ENCODE measurements at regions not wholly inside any gene's neighbourhood (a gene's known extent, or its start where the extent isn't known, plus 50 kb on each side); places are given as distances from the start of the nearest gene placed in this dataset.

DNA sequence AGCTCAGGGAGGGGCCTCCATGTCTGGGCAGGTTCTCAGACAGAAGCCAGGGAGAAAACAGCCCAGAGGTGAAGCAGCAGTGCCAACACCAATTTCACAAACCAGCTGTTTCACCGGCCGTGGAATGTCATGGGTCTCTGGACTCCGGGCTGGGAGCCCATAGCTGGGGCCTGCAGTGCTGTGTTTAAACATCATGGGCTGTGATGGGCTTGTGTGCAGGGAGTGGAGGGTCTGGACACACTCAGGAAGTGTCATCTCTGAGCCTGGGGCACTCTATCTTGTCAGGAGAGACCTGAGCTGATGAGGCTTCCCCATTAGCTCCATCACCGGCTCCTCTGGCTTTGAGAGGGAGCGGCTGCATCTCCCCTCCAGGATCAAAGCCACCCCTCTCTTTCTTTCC lies 173.6 kb upstream of the IGSF21 start:
- no peak for DNase-seq

DNA sequence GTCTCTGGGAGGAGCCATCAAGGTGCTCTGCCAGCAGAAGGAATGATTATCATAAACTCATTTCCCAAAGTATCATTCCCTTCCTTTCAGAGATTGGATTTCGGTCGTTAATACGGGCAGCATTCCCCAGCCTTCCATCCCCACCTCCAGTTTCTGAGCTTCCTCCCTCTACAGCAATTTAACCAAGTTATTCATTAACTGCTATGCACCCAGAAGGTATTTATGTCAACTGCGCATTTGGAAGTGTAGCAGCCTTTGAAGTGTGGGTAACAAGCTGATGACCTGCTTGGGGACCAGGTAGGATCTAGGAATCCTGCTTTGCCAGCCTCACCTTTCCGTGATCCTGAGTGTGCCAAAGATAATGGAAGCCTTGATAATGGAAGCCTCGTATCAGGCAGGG lies 172.4 kb upstream of the IGSF21 start:
- no peak for DNase-seq

DNA sequence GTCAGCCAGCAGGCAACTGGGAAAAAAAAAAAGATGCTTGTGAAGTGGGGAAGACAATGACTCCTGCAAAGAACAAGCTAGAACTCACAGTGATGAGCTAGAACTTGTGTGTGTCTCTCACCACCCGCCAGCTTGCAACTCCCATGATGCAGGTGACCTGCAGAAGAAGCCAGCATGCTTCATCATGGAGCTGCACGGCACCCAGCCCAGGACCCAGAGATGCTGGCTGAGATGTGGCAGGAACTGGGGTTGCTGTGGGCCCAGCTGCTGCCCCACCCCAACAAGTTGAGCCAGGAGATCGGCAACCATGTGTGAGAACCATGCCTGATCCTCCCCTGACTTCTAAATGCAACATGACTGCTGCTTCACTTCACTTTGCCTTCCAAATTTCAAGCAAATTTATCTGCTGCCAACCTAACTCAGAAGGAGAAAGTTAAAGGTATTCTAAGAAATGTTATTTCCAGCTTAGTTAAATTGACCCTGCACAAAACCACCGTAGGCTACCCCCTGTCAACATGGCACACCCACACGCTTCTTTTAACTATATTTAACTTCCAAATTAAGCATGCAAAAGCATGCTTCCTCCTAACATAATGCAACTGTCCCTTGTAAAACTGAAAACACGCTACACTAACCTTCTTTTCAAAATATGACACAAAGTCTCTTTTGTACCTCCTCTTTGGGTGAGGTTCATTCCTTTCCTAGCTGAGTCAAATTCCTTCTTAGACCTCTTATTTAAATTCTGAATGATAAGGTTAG lies 166.0 kb upstream of the IGSF21 start:
- DNase-seq: peak; percentile 60

DNA sequence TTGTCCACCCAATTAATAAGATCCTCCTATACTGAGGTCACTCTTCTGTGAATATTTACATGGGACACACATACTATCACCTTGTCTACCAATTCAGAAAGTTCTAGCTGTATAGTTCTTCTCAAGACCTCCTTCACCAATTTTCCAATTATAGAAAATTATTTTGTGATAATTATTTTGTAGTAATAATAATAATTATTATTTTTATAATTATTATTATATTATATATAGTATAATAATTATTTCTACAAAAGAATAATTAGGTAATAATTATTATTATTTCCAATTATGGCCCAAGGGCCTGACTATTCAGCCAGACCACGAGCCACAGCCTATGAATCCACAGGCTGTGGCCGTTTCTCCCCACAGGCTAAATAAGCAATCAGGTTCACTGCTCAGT lies 164.1 kb upstream of the IGSF21 start:
- DNase-seq: no peak

DNA sequence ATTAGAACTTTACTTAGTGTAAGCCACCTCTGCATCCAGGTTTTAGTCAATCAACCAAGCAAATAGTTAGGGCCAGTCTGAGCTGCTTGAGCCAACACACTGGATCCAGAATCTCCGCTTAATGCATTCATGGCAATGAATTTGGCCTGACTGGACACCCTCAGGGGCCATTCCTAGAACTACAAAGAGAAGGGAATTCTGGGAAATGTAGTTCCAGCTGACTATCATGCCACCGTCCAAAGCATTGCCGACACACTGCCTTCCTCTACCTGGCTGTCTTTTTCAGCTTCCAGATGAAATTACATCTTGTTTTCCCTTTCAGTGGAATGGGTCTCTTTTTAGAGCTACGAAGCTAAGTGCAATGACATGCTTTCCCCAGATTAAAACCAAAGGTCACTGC lies 163.0 kb upstream of the IGSF21 start:
- DNase-seq: no peak

DNA sequence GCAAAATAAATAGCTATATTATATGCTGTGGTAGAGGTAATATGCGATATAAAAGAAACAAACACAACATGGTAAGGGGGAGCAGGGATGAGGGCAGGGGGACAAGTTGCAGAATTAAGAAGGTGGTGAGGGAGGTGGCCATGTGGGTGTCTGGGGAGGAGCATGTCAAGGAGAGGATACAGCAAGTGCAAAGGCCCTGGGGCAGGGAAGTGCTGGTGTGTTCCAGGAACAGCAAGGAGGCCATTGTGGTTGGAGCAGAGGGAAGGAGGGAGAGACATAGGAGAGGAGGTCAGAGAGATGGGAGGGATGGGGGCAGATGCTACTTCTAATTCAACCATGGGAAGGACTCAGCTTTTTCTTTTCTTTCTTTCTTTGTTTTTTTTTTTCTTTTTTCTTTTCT lies 161.2 kb upstream of the IGSF21 start:
- no peak for DNase-seq

DNA sequence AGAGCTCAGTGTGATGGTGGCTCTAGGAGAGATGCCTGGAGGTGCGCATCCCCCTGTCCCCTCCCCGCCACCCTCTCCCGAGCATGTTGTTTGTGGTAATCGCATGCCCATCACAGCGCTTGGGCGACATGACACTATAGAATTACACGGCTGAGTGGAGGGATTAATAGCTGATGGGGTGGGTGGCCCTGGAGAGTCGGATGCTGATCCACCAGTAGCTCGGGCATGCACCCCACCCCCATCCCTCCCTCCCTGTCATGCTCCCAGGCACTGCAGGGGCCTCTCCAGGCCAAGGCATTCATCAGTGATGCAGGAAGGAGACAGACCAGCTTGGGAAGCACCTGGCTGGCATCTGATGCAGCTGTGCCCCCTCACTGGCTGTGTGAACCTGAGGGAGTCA lies 159.0 kb upstream of the IGSF21 start:
- no peak for DNase-seq

DNA sequence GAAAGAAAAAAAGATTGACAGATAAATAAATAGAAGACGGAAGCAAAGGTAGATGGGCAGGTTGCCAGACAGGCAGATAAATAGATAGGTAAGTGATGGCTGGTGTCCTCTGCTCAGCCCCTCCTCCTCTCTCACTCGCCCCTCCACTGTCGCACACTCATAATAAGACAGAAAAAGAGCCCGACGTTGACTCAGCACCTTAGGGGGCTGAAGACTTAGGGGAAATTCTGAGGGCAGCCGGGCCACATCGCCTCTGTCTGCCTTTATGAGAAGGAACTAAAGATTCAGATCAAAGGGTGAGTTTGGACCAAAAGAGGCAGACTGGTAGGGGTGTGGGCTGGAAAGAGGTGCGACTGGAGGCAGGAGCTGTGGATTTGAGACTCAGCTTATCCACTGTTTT lies 158.1 kb upstream of the IGSF21 start:
- no peak for DNase-seq

DNA sequence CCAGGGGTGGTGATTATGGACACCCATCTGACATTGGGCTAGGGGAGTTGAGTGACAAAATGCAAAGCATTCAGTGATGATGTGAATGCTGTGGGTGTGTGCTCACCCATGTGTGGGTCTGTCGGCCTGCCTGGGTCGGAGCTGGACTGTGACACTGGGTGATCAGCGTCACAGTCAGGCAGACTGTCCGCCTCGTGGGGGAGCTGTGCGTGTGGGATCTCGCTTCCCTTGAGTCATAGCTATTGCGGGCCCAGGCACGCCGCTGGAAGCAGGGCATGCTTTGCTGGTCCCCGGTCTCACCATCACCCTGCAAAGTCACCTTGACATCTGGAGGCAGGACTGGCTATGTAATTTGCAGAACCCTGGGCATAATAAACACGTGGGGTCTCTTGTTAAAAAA lies 156.9 kb upstream of the IGSF21 start:
- no peak for DNase-seq

DNA sequence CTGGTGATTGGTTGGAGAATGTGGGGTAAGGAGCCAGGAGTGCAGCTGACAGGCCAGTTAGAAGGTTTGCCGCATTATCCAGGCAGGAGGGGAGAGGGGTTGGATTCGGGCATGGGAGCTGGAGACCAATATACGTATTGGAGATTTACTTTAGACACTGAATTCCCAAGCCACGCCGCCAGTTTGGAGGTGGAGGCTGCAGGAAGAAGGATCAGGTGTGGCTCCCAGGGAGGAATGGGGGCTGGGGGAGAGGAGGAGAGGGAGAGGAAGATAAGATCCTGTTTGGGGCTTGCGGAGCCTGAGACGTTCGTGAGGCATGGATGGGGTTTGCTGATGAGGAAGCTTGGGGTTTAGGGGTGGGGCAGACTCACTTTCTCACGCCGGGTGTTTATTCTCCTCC lies 155.1 kb upstream of the IGSF21 start:
- no peak for DNase-seq

DNA sequence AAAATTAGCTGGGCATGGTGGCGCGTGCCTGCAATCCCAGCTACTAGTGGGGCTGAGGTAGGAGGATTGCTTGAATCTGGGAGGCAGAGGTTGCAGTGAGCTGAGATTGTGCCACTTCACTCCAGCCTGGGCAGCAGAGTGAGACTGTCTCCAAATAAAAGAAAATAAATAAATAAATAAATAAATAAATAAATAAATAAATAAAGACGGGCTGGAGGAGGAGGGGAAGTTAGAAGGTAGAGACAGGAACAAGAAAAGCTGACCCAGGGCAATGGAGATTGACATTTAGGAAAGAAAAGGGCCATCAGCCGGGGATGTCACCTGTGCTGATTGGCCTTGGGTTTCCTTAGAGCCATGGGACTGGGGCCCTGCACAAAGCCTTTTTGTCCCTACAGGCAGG lies 153.7 kb upstream of the IGSF21 start:
- DNase-seq: no peak

DNA sequence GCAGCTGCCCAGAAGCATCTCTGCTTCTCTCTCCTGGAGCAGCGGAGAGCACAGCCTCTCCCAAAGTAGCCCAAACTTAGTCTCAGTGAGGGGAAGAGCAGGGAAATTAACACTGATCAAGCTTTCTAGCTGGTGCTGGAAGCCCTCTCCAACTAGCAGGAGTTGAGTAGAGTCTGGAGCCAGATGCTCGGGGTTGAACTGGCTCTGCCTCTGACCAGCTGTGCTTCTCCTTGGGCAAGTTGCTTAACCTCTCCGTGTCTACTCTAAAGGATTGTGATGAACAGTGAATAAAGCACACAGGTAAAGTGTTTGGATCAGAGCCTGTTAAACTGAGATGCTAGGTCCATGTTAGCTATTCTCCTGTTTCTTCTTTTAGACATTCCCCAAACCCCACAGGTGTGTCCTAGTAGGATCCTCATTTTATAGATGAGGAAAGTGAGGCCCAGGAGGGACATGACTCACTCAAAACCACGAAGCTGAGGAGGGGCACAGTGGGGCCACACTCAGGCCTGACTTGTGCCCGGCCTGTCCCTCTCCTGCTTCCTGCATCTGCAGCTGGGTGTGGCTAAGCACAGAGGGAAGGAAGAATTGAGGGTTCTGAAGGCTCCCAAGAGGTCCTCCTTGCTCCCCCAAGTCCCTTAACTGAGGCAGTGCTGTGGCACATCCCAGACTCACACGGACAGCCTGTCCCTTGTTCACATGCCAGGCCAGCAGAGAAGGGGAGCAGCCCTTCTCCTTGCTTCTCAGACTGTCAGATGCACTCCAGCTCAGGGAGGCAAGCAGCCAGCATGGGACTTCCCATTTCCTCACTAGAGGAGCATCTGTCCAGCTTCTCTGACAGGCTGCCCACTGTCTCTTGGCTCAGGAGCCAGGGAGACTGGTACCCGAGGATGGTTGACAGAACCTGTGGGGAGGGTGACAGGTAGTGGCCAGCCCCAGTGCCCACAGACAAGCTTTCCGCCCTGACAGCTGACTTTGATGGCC lies 152.0 kb upstream of the IGSF21 start:
- no peak for DNase-seq

DNA sequence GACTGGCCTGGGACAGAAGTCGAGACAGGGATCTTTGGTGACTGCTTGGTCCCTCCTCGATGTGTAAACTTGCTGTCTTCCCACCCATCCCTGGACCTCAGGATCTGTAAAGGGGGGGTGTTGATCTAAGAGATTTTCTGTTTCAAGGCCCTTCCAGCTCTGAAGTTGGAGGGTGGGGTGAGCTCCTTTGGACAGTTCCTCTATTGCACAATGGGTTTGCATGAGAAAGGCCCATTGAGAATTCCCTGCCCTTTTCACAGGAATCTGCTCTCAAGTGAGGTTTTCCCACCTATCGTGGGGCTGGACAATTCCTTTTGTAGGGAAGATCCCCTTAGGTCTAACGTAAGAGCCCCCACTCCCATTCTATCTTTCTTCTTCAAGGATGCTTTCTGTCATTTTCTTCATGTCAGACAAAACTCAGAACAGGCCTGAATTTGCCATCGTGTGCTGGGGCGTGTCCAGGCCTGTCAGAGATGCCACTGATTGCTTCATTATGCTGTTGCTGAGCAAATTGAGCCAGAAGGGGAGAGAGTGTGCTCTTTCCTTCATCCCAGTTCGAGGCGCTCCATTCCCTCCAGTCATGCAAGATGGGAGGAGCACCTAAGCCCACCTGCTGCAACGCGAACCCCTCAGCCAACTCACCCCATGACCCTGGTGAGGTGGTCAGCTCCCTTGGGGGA lies 149.9 kb upstream of the IGSF21 start:
- no peak for DNase-seq

DNA sequence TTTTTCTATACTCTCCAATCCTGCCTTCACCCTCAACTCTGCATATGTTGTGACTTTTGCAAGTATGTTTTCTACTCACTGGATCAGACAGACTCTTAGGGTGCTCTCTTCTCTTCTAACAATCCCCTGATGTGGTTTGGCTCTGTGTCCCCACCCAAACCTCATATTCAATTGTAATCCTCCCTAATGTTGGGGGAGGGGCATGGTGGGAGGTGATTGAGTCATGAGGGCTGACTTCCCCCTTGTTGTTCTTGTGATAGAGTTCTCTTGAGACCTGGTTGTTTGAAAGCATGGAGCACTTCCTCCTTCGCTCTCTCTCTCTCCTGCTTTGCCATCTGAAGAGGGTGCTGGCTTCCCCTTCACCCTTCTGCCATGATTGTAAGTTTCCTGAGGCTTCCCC lies 148.9 kb upstream of the IGSF21 start:
- DNase-seq: no peak

DNA sequence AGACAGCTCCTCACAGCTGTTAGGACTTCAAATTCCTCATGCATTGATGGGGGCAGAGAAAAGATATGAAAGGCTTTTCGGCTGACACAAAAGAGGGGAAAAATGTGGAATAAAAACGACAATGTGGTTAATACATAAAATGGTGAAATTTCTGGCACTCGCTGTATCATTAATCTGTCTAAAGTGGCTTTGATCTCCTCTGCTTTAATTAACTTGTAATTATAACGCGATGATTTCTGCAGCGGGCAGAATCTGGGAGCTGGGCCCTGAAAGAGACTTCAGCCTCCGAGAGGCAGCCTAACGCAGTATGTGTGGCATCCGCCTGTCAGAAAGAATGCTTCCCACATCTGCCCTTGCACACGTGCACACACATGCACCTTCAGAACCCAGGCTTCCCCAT lies 144.1 kb upstream of the IGSF21 start:
- DNase-seq: no peak

DNA sequence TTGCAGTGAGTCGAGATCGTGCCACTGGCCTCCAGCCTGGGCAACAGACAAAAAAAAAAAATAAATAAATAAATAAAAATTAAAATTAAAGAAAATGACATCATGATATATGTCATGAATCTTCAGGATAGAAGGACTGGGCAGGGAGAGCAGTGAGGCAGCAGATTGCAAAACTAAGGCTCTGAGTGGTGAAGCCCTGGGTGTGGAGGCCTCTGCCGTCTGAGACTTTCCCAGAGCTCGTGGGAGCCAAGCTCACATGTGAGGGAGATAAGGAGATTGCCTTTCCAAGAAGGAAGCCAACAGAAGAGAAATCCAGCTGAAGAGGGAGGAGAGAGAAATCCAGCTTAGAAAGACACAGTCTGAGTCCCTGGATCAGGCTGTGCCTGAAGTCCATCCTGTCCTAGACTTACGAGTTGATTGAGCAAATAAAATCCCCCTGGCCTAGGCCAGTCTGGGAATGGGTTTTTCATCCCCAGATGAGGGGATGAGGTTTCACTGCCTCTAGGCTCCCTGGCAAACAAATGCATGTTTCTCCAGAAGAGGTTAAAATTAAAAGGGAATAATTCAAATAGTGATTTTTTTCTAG lies 142.0 kb upstream of the IGSF21 start:
- no peak for DNase-seq

DNA sequence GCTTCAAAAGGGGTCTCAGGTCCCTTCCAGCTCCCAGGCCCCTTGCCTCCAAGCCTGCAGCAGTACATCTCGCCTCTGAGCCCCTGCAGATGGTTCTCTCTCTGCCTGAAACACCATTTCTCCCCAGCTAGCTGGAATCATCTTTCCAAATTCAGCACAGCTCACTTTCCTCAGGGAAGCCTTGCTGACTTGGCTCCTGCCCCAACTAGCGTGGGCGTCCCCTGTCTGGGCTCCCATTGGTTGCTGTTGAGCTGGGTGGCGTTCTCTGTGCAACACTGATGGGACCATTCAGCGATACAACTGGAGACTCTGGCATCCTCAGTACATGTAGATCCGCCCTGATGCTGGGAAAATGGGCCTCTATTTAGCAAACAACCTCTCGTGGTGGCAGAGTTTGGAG lies 141.3 kb upstream of the IGSF21 start:
- DNase-seq: no peak

DNA sequence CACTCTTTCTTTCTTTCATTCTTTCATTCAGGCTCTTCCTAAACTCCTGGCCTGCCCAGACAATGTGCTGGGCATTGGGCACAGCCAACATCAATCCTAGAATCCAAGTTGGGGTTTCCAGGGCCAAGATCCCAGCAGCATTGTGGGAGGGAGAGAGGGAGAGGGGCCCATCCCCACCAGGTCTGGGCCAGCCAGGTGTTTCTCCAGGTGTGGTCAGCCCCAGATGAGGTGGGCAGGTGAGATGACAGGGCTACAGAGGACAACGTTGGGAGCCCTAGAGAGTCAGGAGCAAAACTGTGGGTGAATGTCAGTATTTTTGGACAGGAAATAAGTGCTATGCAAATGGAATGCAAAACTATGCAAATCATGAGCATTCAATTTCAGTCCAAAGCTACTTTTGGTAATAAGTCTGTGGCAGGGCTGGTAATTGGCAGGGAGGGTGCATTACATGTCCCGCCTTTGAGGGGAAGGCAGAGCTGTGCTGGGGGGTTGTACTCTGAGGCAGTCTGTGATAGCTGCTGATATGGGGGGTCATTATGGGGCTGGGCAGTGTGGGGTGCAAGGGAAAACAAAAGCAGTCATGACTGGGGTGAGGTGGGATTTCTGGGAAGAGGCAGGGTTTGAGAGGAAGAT lies 139.9 kb upstream of the IGSF21 start:
- DNase-seq: peak; percentile 50

DNA sequence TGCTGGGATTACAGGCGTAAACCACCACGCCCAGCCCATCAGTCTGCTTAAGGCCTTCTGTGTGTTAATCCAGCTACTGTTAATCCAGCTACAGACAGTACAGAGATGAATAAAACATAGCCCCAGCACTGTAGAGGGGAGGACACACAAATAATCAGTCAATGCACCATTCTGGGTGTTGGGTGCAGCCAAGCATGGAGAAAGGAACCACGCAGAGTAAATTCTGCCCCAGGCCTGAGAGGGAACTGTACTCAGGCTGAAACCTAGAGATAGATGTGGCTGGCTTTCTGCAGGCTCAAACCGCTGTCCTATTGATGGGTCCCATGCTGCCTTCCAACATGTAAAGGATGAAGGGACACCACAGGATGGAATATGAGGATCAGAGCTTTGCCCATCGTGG lies 136.8 kb upstream of the IGSF21 start:
- no peak for DNase-seq

DNA sequence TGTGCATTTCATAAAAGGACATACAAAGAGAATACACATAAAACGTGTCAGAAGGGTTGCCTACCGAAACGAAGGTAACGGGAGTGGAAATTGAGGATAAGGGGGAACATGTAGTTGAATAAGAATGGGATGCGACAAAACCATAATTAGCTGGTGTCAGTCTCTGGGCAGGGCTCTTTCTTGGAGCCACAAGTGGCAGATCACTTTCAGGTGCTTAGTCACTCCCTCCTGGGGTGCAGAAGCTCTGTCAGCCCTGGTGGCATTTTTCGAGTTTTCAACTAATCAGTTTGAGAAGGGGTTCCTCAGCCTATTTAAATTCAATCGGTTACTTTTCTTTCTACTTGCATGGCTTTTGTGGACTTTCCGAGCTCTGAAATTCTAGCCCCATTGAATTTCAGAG lies 133.9 kb upstream of the IGSF21 start:
- DNase-seq: no peak

DNA sequence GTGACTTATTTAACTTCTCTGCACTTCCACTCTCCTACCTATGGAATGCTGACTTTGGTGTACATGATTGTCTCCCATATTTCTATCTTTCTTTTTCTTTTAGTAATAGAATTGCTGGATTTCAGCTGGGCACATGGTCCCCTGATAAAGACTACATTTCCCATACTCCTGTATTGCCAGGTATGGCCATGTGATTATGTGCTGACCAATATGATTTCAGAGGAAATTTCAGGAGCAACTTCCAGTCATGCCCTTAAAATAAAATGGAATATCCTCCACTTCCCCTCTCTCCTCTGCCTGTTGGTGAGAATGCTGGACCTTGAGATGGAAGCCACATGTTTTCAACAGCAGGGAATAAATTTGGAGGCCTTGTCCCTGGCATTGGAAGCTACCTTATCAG lies 130.7 kb upstream of the IGSF21 start:
- no peak for DNase-seq

DNA sequence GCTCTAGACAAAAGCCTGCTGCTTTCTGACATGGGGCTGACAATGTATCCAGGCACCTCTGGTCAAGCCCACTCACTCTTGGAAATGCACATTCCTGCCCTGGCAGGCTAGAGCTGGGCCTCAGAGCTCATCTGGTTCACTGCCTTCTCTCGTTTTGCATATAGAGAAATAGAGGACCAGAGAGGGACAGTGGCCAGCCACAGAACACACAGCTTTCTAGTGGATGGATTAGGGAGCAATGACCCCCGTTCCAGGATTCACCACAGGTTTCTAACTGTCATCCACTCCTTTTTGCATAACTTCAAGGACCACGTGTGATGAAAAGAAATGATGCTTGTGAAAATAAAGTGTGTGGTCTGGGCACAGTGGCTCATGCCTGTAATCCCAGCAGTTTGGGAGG lies 129.6 kb upstream of the IGSF21 start:
- DNase-seq: no peak

DNA sequence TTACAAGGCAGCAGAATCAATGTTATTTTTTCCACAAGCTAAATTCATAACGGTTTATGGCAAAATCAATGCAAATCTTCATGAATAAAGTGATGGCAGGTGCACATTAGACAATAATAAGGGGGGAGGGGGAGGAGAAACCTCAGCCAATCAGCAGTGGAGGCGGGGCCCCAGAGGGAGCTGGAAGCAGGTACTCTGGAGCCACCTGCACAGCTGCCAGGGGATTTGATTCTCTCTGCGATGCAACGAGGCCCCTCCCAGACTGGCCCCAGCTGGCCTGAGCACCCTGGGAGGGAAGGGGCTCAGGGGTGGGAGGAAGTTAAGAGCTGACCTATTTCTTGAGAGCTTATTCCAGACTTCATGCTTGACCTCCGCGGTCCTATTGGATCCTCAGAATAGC lies 127.8 kb upstream of the IGSF21 start:
- no peak for DNase-seq

Measured in NCI-H1048 (cell line).